ENCODE measurements at regions not wholly inside any gene's neighbourhood (a gene's known extent, or its start where the extent isn't known, plus 50 kb on each side); places are given as distances from the start of the nearest gene placed in this dataset.
"Not testable (repeated sequence)": the region's sequence is repeated elsewhere in the genome, so short reads cannot be mapped to it uniquely, and the experiment has no call there.

GRCh38 chr13:80931766-80932165 is 590.8 kb upstream of the SPRY2 start:
- Histone ChIP-seq H3K4me3 (ENCODE audit: low read depth, low read length) (no peak overlapping the region), H3K36me3 (ENCODE audit: control insufficient read depth, insufficient read depth, low read length) (no peaks in the 10 kb centered on the region), H3K9me3 (ENCODE audit: control insufficient read depth, insufficient read depth, low read length) (no peaks in the 10 kb centered on the region), H3K27me3 (ENCODE audit: control insufficient read depth, insufficient read depth, low read length) (no peaks in the 10 kb centered on the region), H3K4me1 (ENCODE audit: control insufficient read depth, insufficient read depth, low read length) (no peaks in the 10 kb centered on the region), H3K27ac (ENCODE audit: low read depth, low read length) (no peak overlapping the region)
- no CpG with 5 or more reads among the region's 2 CpGs for WGBS (ENCODE audit: insufficient coverage)
- no peak for DNase-seq (ENCODE audit: low read depth in 4 of 6, low spot score in 6 of 6)

- no CpG with 5 or more reads among the region's 1 CpG for WGBS (ENCODE audit: insufficient coverage)
Observed at GRCh38 chr13:80931118-80931517, 590.2 kb upstream of the SPRY2 start.

GRCh38 chr13:80928241-80928640 is 587.3 kb upstream of the SPRY2 start:
- Histone ChIP-seq H3K4me1 (ENCODE audit: control insufficient read depth, insufficient read depth, low read length) (no peaks in the 10 kb centered on the region), H3K27ac (ENCODE audit: low read depth, low read length) (no peak overlapping the region), H3K36me3 (ENCODE audit: control insufficient read depth, insufficient read depth, low read length) (no peaks in the 10 kb centered on the region), H3K4me3 (ENCODE audit: low read depth, low read length) (no peak overlapping the region), H3K9me3 (ENCODE audit: control insufficient read depth, insufficient read depth, low read length) (no peaks in the 10 kb centered on the region), H3K27me3 (ENCODE audit: control insufficient read depth, insufficient read depth, low read length) (no peaks in the 10 kb centered on the region)
- no CpG with 5 or more reads among the region's 3 CpGs for WGBS (ENCODE audit: insufficient coverage)
- DNase-seq (ENCODE audit: low read depth in 4 of 6, low spot score in 6 of 6): no peak

More at GRCh38 chr13:80931118-80931517, 590.2 kb upstream of the SPRY2 start:
- no peaks in the 10 kb centered on the region for H3K36me3 ChIP-seq (ENCODE audit: control insufficient read depth, insufficient read depth, low read length)
- H3K4me1 ChIP-seq (ENCODE audit: control insufficient read depth, insufficient read depth, low read length): no peaks in the 10 kb centered on the region
- no peak overlapping the region for H3K4me3 ChIP-seq (ENCODE audit: low read depth, low read length)
- DNase-seq (ENCODE audit: low read depth in 4 of 6, low spot score in 6 of 6): no peak
- no peaks in the 10 kb centered on the region for H3K9me3 ChIP-seq (ENCODE audit: control insufficient read depth, insufficient read depth, low read length)
- no peak overlapping the region for H3K27ac ChIP-seq (ENCODE audit: low read depth, low read length)
- no peaks in the 10 kb centered on the region for H3K27me3 ChIP-seq (ENCODE audit: control insufficient read depth, insufficient read depth, low read length)

- not testable (repeated sequence) for H3K27me3 ChIP-seq (ENCODE audit: control insufficient read depth, insufficient read depth, low read length); DNase-seq (ENCODE audit: low read depth in 4 of 6, low spot score in 6 of 6); H3K4me1 ChIP-seq (ENCODE audit: control insufficient read depth, insufficient read depth, low read length); H3K9me3 ChIP-seq (ENCODE audit: control insufficient read depth, insufficient read depth, low read length); H3K4me3 ChIP-seq (ENCODE audit: low read depth, low read length); H3K27ac ChIP-seq (ENCODE audit: low read depth, low read length); H3K36me3 ChIP-seq (ENCODE audit: control insufficient read depth, insufficient read depth, low read length)
- WGBS (ENCODE audit: insufficient coverage): 100% methylated on average over 1 of the region's 3 CpGs
Observed at GRCh38 chr13:80926024-80926423, 585.1 kb upstream of the SPRY2 start.

- H3K4me1 ChIP-seq (ENCODE audit: control insufficient read depth, insufficient read depth, low read length): no peaks in the 10 kb centered on the region
- no peak for DNase-seq (ENCODE audit: low read depth in 4 of 6, low spot score in 6 of 6)
- no peak overlapping the region for H3K4me3 ChIP-seq (ENCODE audit: low read depth, low read length)
- no peaks in the 10 kb centered on the region for H3K9me3 ChIP-seq (ENCODE audit: control insufficient read depth, insufficient read depth, low read length)
- H3K27me3 ChIP-seq (ENCODE audit: control insufficient read depth, insufficient read depth, low read length): no peaks in the 10 kb centered on the region
- H3K36me3 ChIP-seq (ENCODE audit: control insufficient read depth, insufficient read depth, low read length): no peaks in the 10 kb centered on the region
- 80% methylated on average over 1 of the region's 5 CpGs for WGBS (ENCODE audit: insufficient coverage)
- H3K27ac ChIP-seq (ENCODE audit: low read depth, low read length): no peak overlapping the region
Observed at GRCh38 chr13:80924596-80924995, 583.7 kb upstream of the SPRY2 start.

- Histone ChIP-seq H3K9me3 (ENCODE audit: control insufficient read depth, insufficient read depth, low read length) (no peaks in the 10 kb centered on the region), H3K4me3 (ENCODE audit: low read depth, low read length) (no peak overlapping the region), H3K27me3 (ENCODE audit: control insufficient read depth, insufficient read depth, low read length) (no peaks in the 10 kb centered on the region), H3K27ac (ENCODE audit: low read depth, low read length) (no peak overlapping the region), H3K36me3 (ENCODE audit: control insufficient read depth, insufficient read depth, low read length) (no peaks in the 10 kb centered on the region), H3K4me1 (ENCODE audit: control insufficient read depth, insufficient read depth, low read length) (no peaks in the 10 kb centered on the region)
- WGBS (ENCODE audit: insufficient coverage): no CpG with 5 or more reads among the region's 3 CpGs
- DNase-seq (ENCODE audit: low read depth in 4 of 6, low spot score in 6 of 6): peak in 2 of 6 donors; percentile 15 to 35
Observed at GRCh38 chr13:80923907-80924306, 583.0 kb upstream of the SPRY2 start.

GRCh38 chr13:80921971-80922370 is 581.0 kb upstream of the SPRY2 start:
- Histone ChIP-seq H3K9me3 (ENCODE audit: control insufficient read depth, insufficient read depth, low read length) (no peaks in the 10 kb centered on the region), H3K27me3 (ENCODE audit: control insufficient read depth, insufficient read depth, low read length) (no peaks in the 10 kb centered on the region), H3K27ac (ENCODE audit: low read depth, low read length) (no peak overlapping the region), H3K4me3 (ENCODE audit: low read depth, low read length) (no peak overlapping the region), H3K36me3 (ENCODE audit: control insufficient read depth, insufficient read depth, low read length) (no peaks in the 10 kb centered on the region), H3K4me1 (ENCODE audit: control insufficient read depth, insufficient read depth, low read length) (no peaks in the 10 kb centered on the region)
- DNase-seq (ENCODE audit: low read depth in 4 of 6, low spot score in 6 of 6): no peak
- WGBS (ENCODE audit: insufficient coverage): no CpG with 5 or more reads among the region's 2 CpGs

GRCh38 chr13:80921541-80921940 is 580.6 kb upstream of the SPRY2 start:
- no peak overlapping the region for H3K4me3 ChIP-seq (ENCODE audit: low read depth, low read length)
- 82% methylated on average over 2 of the region's 2 CpGs for WGBS (ENCODE audit: insufficient coverage)
- no peaks in the 10 kb centered on the region for H3K27me3 ChIP-seq (ENCODE audit: control insufficient read depth, insufficient read depth, low read length)
- no peaks in the 10 kb centered on the region for H3K9me3 ChIP-seq (ENCODE audit: control insufficient read depth, insufficient read depth, low read length)
- no peaks in the 10 kb centered on the region for H3K36me3 ChIP-seq (ENCODE audit: control insufficient read depth, insufficient read depth, low read length)
- DNase-seq (ENCODE audit: low read depth in 4 of 6, low spot score in 6 of 6): peak in 1 of 6 donors; percentile 10
- no peaks in the 10 kb centered on the region for H3K4me1 ChIP-seq (ENCODE audit: control insufficient read depth, insufficient read depth, low read length)
- H3K27ac ChIP-seq (ENCODE audit: low read depth, low read length): no peak overlapping the region

- Histone ChIP-seq H3K27me3 (ENCODE audit: control insufficient read depth, insufficient read depth, low read length) (no peaks in the 10 kb centered on the region), H3K9me3 (ENCODE audit: control insufficient read depth, insufficient read depth, low read length) (peaks cover 4% of the 10 kb centered on the region), H3K4me3 (ENCODE audit: low read depth, low read length) (no peak overlapping the region), H3K4me1 (ENCODE audit: control insufficient read depth, insufficient read depth, low read length) (no peaks in the 10 kb centered on the region), H3K27ac (ENCODE audit: low read depth, low read length) (no peak overlapping the region), H3K36me3 (ENCODE audit: control insufficient read depth, insufficient read depth, low read length) (no peaks in the 10 kb centered on the region)
- WGBS (ENCODE audit: insufficient coverage): 100% methylated on average over 1 of the region's 2 CpGs
- DNase-seq (ENCODE audit: low read depth in 4 of 6, low spot score in 6 of 6): no peak
Observed at GRCh38 chr13:80906860-80907259, 565.9 kb upstream of the SPRY2 start.

GRCh38 chr13:80904386-80904785 is 563.5 kb upstream of the SPRY2 start:
- no CpG with 5 or more reads among the region's 1 CpG for WGBS (ENCODE audit: insufficient coverage)
- H3K27me3 ChIP-seq (ENCODE audit: control insufficient read depth, insufficient read depth, low read length): no peaks in the 10 kb centered on the region
- DNase-seq (ENCODE audit: low read depth in 4 of 6, low spot score in 6 of 6): no peak
- H3K36me3 ChIP-seq (ENCODE audit: control insufficient read depth, insufficient read depth, low read length): no peaks in the 10 kb centered on the region
- no peak overlapping the region for H3K27ac ChIP-seq (ENCODE audit: low read depth, low read length)
- H3K9me3 ChIP-seq (ENCODE audit: control insufficient read depth, insufficient read depth, low read length): no peaks in the 10 kb centered on the region
- no peak overlapping the region for H3K4me3 ChIP-seq (ENCODE audit: low read depth, low read length)
- H3K4me1 ChIP-seq (ENCODE audit: control insufficient read depth, insufficient read depth, low read length): no peaks in the 10 kb centered on the region
